ENCODE measurements at regions not wholly inside any gene's neighbourhood (a gene's known extent, or its start where the extent isn't known, plus 50 kb on each side); places are given as distances from the start of the nearest gene placed in this dataset.

GRCh38 chr4:96519291-96519690, 679.4 kb downstream of the PDHA2 start:
- no peak for DNase-seq (ENCODE audit: low read depth)
- no peak overlapping the region for H3K4me3 ChIP-seq (ENCODE audit: low read depth, low read length)
- TF ChIP-seq, protein P1, sequence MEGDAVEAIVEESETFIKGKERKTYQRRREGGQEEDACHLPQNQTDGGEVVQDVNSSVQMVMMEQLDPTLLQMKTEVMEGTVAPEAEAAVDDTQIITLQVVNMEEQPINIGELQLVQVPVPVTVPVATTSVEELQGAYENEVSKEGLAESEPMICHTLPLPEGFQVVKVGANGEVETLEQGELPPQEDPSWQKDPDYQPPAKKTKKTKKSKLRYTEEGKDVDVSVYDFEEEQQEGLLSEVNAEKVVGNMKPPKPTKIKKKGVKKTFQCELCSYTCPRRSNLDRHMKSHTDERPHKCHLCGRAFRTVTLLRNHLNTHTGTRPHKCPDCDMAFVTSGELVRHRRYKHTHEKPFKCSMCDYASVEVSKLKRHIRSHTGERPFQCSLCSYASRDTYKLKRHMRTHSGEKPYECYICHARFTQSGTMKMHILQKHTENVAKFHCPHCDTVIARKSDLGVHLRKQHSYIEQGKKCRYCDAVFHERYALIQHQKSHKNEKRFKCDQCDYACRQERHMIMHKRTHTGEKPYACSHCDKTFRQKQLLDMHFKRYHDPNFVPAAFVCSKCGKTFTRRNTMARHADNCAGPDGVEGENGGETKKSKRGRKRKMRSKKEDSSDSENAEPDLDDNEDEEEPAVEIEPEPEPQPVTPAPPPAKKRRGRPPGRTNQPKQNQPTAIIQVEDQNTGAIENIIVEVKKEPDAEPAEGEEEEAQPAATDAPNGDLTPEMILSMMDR (IDR thresholded peaks at IDR 0.05; ENCODE audit: insufficient read depth, low read depth, low read length, missing control alignments) = no peak

GRCh38 chr4:96521046-96521536, 681.2 kb downstream of the PDHA2 start:
- DNase-seq (ENCODE audit: low read depth) = no peak
- TF ChIP-seq, protein P1 (IDR thresholded peaks at IDR 0.05; ENCODE audit: insufficient read depth, low read depth, low read length, missing control alignments) = no peak
- H3K4me3 ChIP-seq (ENCODE audit: low read depth, low read length) = no peak overlapping the region

DNA sequence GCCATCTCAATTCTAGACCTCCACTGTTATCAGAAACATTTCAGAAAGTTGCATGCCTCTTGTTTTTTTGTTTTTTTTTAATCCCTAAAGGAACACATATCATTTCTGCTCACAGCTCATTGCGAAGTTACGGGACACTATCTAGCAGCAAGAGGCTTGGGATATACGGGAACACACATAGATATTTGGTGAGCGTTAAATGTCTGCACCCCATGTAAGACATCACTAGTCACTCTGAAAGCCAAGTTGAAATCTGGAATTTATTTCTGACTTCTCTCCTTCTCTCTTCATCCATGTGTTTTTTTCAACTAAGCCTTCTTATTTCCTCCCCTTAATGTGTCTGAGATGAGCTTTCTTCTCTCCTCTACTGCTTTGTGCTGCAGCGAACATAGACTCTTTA, 683.7 kb downstream of the PDHA2 start:
- no peak overlapping the region for H3K4me3 ChIP-seq (ENCODE audit: low read depth, low read length)
- no peak for DNase-seq (ENCODE audit: low read depth)
- TF ChIP-seq, protein P1 (IDR thresholded peaks at IDR 0.05; ENCODE audit: insufficient read depth, low read depth, low read length, missing control alignments) = no peak

DNA sequence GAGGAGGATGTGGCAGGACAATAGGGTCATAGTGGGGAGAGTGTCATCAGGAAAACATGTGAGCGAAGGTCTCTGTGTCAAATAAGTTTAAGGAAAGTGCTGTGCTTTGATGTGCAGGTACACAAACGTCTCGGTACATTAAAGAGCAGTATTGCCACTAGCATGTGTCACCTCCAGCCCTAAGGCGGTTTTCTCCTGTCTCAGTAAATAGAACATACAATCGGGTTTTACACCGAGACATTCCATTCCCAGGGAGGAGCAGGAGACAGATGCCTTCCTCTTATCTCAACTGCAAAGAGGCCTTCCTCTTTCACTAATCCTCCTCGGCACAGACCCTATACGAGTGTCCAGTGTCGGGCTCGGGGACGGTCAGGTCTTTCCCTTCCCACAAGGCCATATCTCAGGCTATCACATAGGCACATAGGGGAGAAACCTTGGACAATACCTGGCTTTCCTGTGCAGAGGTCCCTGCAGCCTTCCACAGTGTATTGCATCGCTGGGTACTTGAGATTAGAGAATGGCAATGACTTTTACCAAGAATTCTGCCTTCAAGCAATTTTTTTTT, 684.5 kb downstream of the PDHA2 start:
- no peak overlapping the region for H3K4me3 ChIP-seq (ENCODE audit: low read depth, low read length)
- TF ChIP-seq, protein P1 (IDR thresholded peaks at IDR 0.05; ENCODE audit: insufficient read depth, low read depth, low read length, missing control alignments) = no peak
- no peak for DNase-seq (ENCODE audit: low read depth)

DNA sequence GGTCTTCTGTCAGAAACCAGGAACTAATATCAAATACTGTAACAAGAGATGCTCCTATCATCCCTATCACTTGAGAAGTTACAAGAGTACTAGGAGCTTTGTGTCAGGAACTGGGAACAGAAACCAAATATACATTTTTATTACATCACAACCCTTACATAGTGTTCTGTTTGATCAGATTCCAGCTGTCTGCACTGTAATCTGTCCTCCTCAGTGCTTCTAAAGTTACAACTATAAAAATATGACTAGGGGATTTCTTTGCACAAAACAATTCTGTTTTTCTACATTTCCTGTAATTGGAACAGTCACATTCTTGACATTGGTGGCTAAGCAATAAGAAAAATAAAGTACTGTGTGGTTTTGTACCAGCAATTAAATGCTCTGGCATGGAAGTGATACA, 686.0 kb downstream of the PDHA2 start:
- no peak overlapping the region for H3K4me3 ChIP-seq (ENCODE audit: low read depth, low read length)
- no peak for DNase-seq (ENCODE audit: low read depth)
- TF ChIP-seq, protein P1 (IDR thresholded peaks at IDR 0.05; ENCODE audit: insufficient read depth, low read depth, low read length, missing control alignments) = no peak

GRCh38 chr4:96526625-96527024, 686.7 kb downstream of the PDHA2 start:
- TF ChIP-seq, protein P1 (IDR thresholded peaks at IDR 0.05; ENCODE audit: insufficient read depth, low read depth, low read length, missing control alignments) = no peak
- no peak for DNase-seq (ENCODE audit: low read depth)
- no peak overlapping the region for H3K4me3 ChIP-seq (ENCODE audit: low read depth, low read length)

- H3K4me3 ChIP-seq (ENCODE audit: low read depth, low read length) = no peak overlapping the region
- TF ChIP-seq, protein P1 (IDR thresholded peaks at IDR 0.05; ENCODE audit: insufficient read depth, low read depth, low read length, missing control alignments) = no peak
- DNase-seq (ENCODE audit: low read depth) = no peak
These were observed 691.9 kb downstream of the PDHA2 start for GRCh38 chr4:96531836-96532235.
